ENCODE measurements at regions not wholly inside any gene's neighbourhood (a gene's known extent, or its start where the extent isn't known, plus 50 kb on each side); places are given as distances from the start of the nearest gene placed in this dataset.

GRCh38 chr2:220065581-220065980 lies 438.2 kb downstream of the SLC4A3 start:
- TF ChIP-seq CTCF (IDR thresholded peaks at IDR 0.05) = no peak
- TF ChIP-seq POLR2A (IDR thresholded peaks at IDR 0.05) = no peak
- TF ChIP-seq POLR2AphosphoS5 (IDR thresholded peaks at IDR 0.05) = no peak
- TF ChIP-seq EP300 (IDR thresholded peaks at IDR 0.05; ENCODE audit: low read depth) = no peak
- DNase-seq = no peak
- H3K27me3 ChIP-seq = no peaks in the 10 kb centered on the region
- H3K4me3 ChIP-seq = no peak overlapping the region
- H3K9me3 ChIP-seq = no peaks in the 10 kb centered on the region
- 77 to 78% methylated on average over 2 of the region's 2 CpGs for WGBS, 2 donors (ENCODE audit: low coverage in 1 of 2)
- in situ Hi-C loops (cut with MboI; ENCODE audit: low pct_ligation_motif_present in 1 of 4, low pct_unique_long_range_greater_than_20kb in 1 of 4, low sequenced_read_pairs in 3 of 4) (no loop called here), intact Hi-C loops (cut with DNase I; ENCODE audit: low total_unique reads) (no loop called here)
- H3K4me1 ChIP-seq = no peaks in the 10 kb centered on the region
- no peak overlapping the region for H3K27ac ChIP-seq
- no peaks in the 10 kb centered on the region for H3K36me3 ChIP-seq

- no peak for DNase-seq
- Histone ChIP-seq H3K27ac (no peak overlapping the region), H3K9me3 (no peaks in the 10 kb centered on the region), H3K4me1 (no peaks in the 10 kb centered on the region), H3K36me3 (no peaks in the 10 kb centered on the region), H3K4me3 (no peak overlapping the region), H3K27me3 (no peaks in the 10 kb centered on the region)
- intact Hi-C loops (cut with DNase I; ENCODE audit: low total_unique reads) = no loop called here
- TF ChIP-seq POLR2A (IDR thresholded peaks at IDR 0.05) (no peak), CTCF (IDR thresholded peaks at IDR 0.05) (no peak), EP300 (IDR thresholded peaks at IDR 0.05; ENCODE audit: low read depth) (no peak)
- 59% methylated on average over 2 of the region's 2 CpGs; no CpG with 5 or more reads in 1 of the 2 donors for WGBS, 2 donors (ENCODE audit: low coverage in 1 of 2)
- in situ Hi-C loops (cut with MboI; ENCODE audit: low pct_ligation_motif_present in 1 of 4, low pct_unique_long_range_greater_than_20kb in 1 of 4, low sequenced_read_pairs in 3 of 4) = no loop called here
Measured at GRCh38 chr2:220068846-220069245, 441.4 kb downstream of the SLC4A3 start.

GRCh38 chr2:220070349-220070748 lies 442.9 kb downstream of the SLC4A3 start:
- intact Hi-C loops (cut with DNase I; ENCODE audit: low total_unique reads) = no loop called here
- no peak for TF ChIP-seq POLR2AphosphoS5 (IDR thresholded peaks at IDR 0.05)
- no peak for TF ChIP-seq POLR2A (IDR thresholded peaks at IDR 0.05)
- no peak for TF ChIP-seq EP300 (IDR thresholded peaks at IDR 0.05; ENCODE audit: low read depth)
- no peak for TF ChIP-seq CTCF (IDR thresholded peaks at IDR 0.05)
- Histone ChIP-seq H3K4me3 (no peak overlapping the region), H3K27ac (no peak overlapping the region), H3K4me1 (no peaks in the 10 kb centered on the region), H3K27me3 (no peaks in the 10 kb centered on the region), H3K9me3 (no peaks in the 10 kb centered on the region), H3K36me3 (no peaks in the 10 kb centered on the region)
- WGBS, 2 donors (ENCODE audit: low coverage in 1 of 2) = 85 to 100% methylated on average over 1 of the region's 1 CpG
- DNase-seq = no peak
- in situ Hi-C loops (cut with MboI; ENCODE audit: low pct_ligation_motif_present in 1 of 4, low pct_unique_long_range_greater_than_20kb in 1 of 4, low sequenced_read_pairs in 3 of 4) = no loop called here

- DNase-seq = no peak
- no peaks in the 10 kb centered on the region for H3K36me3 ChIP-seq
- TF ChIP-seq CTCF (IDR thresholded peaks at IDR 0.05) (no peak), POLR2A (IDR thresholded peaks at IDR 0.05) (no peak), EP300 (IDR thresholded peaks at IDR 0.05; ENCODE audit: low read depth) (no peak), POLR2AphosphoS5 (IDR thresholded peaks at IDR 0.05) (no peak)
- no peaks in the 10 kb centered on the region for H3K9me3 ChIP-seq
- intact Hi-C loops (cut with DNase I; ENCODE audit: low total_unique reads) (no loop called here), in situ Hi-C loops (cut with MboI; ENCODE audit: low pct_ligation_motif_present in 1 of 4, low pct_unique_long_range_greater_than_20kb in 1 of 4, low sequenced_read_pairs in 3 of 4) (no loop called here)
- H3K4me3 ChIP-seq = no peak overlapping the region
- H3K27me3 ChIP-seq = no peaks in the 10 kb centered on the region
- WGBS, 2 donors (ENCODE audit: low coverage in 1 of 2) = 76 to 100% methylated on average over 3 to 5 of the region's 5 CpGs
- H3K4me1 ChIP-seq = no peaks in the 10 kb centered on the region
- no peak overlapping the region for H3K27ac ChIP-seq
Measured at GRCh38 chr2:220071696-220072095, 444.3 kb downstream of the SLC4A3 start.

All from transverse colon (tissue), 4 donors.